Renal cortex interstitium (tissue), 11 donors: ENCODE measurements at regions not wholly inside any gene's neighbourhood (a gene's known extent, or its start where the extent isn't known, plus 50 kb on each side); places are given as distances from the start of the nearest gene placed in this dataset.

Experiments
- DNase-seq, 11 donors: peaks; one replicate each; pipeline ENCODE4 v3.0.0-alpha.2; 2013; ENCODE audit warnings: low read depth in 9 of 11, low spot score in 4 of 11; ENCODE audit errors: extremely low read depth in 1 of 11

- no peak for DNase-seq
These were observed 778.0 kb downstream of the BRD1 start for GRCh38 chr22:49049691-49050090.

GRCh38 chr22:49048591-49048990, 779.1 kb downstream of the BRD1 start:
- DNase-seq: no peak

- no peak for DNase-seq
These were observed 780.2 kb downstream of the BRD1 start for GRCh38 chr22:49047447-49047846.

GRCh38 chr22:49046546-49047361, 780.9 kb downstream of the BRD1 start:
- peak in 9 of 11 donors; percentile 22 to 56 (median 40) for DNase-seq

- DNase-seq: no peak
These were observed 781.6 kb downstream of the BRD1 start for GRCh38 chr22:49046000-49046545.

GRCh38 chr22:49045276-49045675, 782.4 kb downstream of the BRD1 start:
- no peak for DNase-seq

- no peak for DNase-seq
These were observed 782.9 kb downstream of the BRD1 start for GRCh38 chr22:49044776-49045175.

- DNase-seq: no peak
These were observed 783.6 kb downstream of the BRD1 start for GRCh38 chr22:49044091-49044490.

GRCh38 chr22:49042877-49043859, 784.5 kb downstream of the BRD1 start:
- no peak for DNase-seq

- DNase-seq: no peak
These were observed 785.6 kb downstream of the BRD1 start for GRCh38 chr22:49042066-49042465.

- DNase-seq: no peak
These were observed 786.8 kb downstream of the BRD1 start for GRCh38 chr22:49040754-49041467.

- DNase-seq: no peak
These were observed 787.6 kb downstream of the BRD1 start for GRCh38 chr22:49040111-49040510.

GRCh38 chr22:49039625-49040024, 788.0 kb downstream of the BRD1 start:
- DNase-seq: no peak

GRCh38 chr22:49037701-49038245, 789.9 kb downstream of the BRD1 start:
- DNase-seq: no peak

GRCh38 chr22:49036513-49036912, 791.2 kb downstream of the BRD1 start:
- no peak for DNase-seq

- no peak for DNase-seq
These were observed 791.7 kb downstream of the BRD1 start for GRCh38 chr22:49035818-49036457.

- no peak for DNase-seq
These were observed 792.5 kb downstream of the BRD1 start for GRCh38 chr22:49034836-49035817.
